MM.1S (cell line): ENCODE measurements at regions not wholly inside any gene's neighbourhood (a gene's known extent, or its start where the extent isn't known, plus 50 kb on each side); places are given as distances from the start of the nearest gene placed in this dataset.

Experiments used
- DNase-seq: peaks from one replicate; pipeline ENCODE4 v3.0.0-alpha.2; 2015
- H2AFZ ChIP-seq: fragments of 300-600 bp; sonication (generic); 2 replicates; pipeline ENCODE4 v1.6.0; 2016; ENCODE audit warnings: antibody characterized with exemption, low read length
- H3F3A ChIP-seq: fragments of 300-600 bp; sonication (generic); 2 replicates; pipeline ENCODE4 v1.6.1; 2016; ENCODE audit warnings: mild to moderate bottlenecking, antibody characterized with exemption, low read length, moderate library complexity, mixed read lengths; ENCODE audit not compliant: insufficient read depth
- H3K27ac ChIP-seq: fragments of 300-600 bp; sonication (generic); 2 replicates; pipeline ENCODE4 v1.5.1; 2016; ENCODE audit warnings: mild to moderate bottlenecking, low read length
- H3K27me3 ChIP-seq: fragments of 300-600 bp; sonication (generic); replicated peaks from 2 replicates; pipeline ENCODE4 v1.6.0; 2016; ENCODE audit warnings: low read length; ENCODE audit not compliant: insufficient read depth
- H3K36me3 ChIP-seq: fragments of 300-600 bp; sonication (generic); replicated peaks from 2 replicates; pipeline ENCODE4 v1.6.1; 2016; ENCODE audit warnings: mild to moderate bottlenecking, low read length, mixed read lengths; ENCODE audit not compliant: insufficient read depth
- H3K4me1 ChIP-seq: fragments of 300-600 bp; sonication (generic); 2 replicates; pipeline ENCODE4 v1.6.1; 2016; ENCODE audit warnings: low read length, mixed read lengths
- H3K4me2 ChIP-seq: fragments of 300-600 bp; sonication (generic); 2 replicates; pipeline ENCODE4 v1.6.0; 2016; ENCODE audit warnings: low read depth, low read length
- H3K4me3 ChIP-seq: fragments of 300-600 bp; sonication (generic); 2 replicates; pipeline ENCODE4 v1.5.1; 2016; ENCODE audit warnings: low read length, mixed read lengths
- H3K79me2 ChIP-seq: fragments of 300-600 bp; sonication (generic); 2 replicates; pipeline ENCODE4 v1.6.1; 2016; ENCODE audit warnings: mixed run types, low read length, mixed read lengths
- H3K9ac ChIP-seq: fragments of 300-600 bp; sonication (generic); 2 replicates; pipeline ENCODE4 v1.6.1; 2016; ENCODE audit warnings: low read length, mixed read lengths
- H3K9me2 ChIP-seq: fragments of 300-600 bp; sonication (generic); replicated peaks from 2 replicates; pipeline ENCODE4 v1.6.1; 2016; ENCODE audit warnings: mild to moderate bottlenecking, low read length, mixed read lengths; ENCODE audit not compliant: insufficient read depth
- H3K9me3 ChIP-seq: fragments of 300-600 bp; sonication (generic); replicated peaks from 2 replicates; pipeline ENCODE4 v1.6.1; 2016; ENCODE audit warnings: mild to moderate bottlenecking, low read length, mixed read lengths; ENCODE audit not compliant: insufficient read depth
- H4K20me1 ChIP-seq: fragments of 300-600 bp; sonication (generic); 2 replicates; pipeline ENCODE4 v1.6.1; 2016; ENCODE audit warnings: mild to moderate bottlenecking, low read length, moderate library complexity, mixed read lengths; ENCODE audit not compliant: insufficient read depth
- EZH2 ChIP-seq: fragments of 300-600 bp; sonication (generic); optimal IDR thresholded peaks from 2 replicates; pipeline ENCODE3; 2017; ENCODE audit warnings: low read depth, mild to moderate bottlenecking, antibody characterized with exemption, low read length, mixed read lengths
- EZH2phosphoT487 ChIP-seq: fragments of 300-600 bp; sonication (generic); IDR thresholded peaks from 2 replicates; pipeline ENCODE4 v1.6.1; 2018; ENCODE audit warnings: antibody characterized with exemption, low read length
- TF ChIP-seq, protein P1 (sequence below): fragments of 300-600 bp; sonication (generic); IDR thresholded peaks from 2 replicates; pipeline ENCODE4 v1.5.1; 2016; ENCODE audit warnings: antibody characterized with exemption, low read length, mixed read lengths

DNA sequence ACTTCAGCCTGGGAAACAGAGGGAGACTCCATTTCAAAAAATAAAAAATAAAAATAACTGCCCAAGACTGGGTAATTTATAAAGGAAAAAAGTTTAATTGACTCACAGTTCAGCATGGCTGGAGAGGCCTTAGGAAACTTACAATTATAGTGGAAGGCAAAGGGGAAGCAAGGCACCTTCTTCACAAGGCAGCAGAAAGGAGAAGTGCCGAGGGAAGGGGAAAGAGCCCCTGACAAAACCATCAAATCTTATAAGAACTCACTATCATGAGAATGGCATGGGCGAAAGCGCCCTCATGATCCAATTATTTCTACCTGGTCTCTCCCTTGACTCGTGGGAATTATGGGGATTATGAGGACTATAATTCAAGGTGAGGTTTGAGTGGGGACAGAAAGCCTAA is 95.5 kb upstream of the LGSN start:
- no peak for DNase-seq
- H3K27me3 ChIP-seq: no peaks in the 10 kb centered on the region
- H3K9ac ChIP-seq: no peak overlapping the region
- H3K9me2 ChIP-seq: no peaks in the 10 kb centered on the region
- no peak overlapping the region for H3K4me2 ChIP-seq
- no peak overlapping the region for H2AFZ ChIP-seq
- H3K27ac ChIP-seq: no peak overlapping the region
- H3K4me3 ChIP-seq: no peak overlapping the region
- H3K4me1 ChIP-seq: no peaks in the 10 kb centered on the region
- no peaks in the 10 kb centered on the region for H3K79me2 ChIP-seq
- TF ChIP-seq EZH2phosphoT487: no peak
- TF ChIP-seq EZH2: no peak
- TF ChIP-seq, protein P1, sequence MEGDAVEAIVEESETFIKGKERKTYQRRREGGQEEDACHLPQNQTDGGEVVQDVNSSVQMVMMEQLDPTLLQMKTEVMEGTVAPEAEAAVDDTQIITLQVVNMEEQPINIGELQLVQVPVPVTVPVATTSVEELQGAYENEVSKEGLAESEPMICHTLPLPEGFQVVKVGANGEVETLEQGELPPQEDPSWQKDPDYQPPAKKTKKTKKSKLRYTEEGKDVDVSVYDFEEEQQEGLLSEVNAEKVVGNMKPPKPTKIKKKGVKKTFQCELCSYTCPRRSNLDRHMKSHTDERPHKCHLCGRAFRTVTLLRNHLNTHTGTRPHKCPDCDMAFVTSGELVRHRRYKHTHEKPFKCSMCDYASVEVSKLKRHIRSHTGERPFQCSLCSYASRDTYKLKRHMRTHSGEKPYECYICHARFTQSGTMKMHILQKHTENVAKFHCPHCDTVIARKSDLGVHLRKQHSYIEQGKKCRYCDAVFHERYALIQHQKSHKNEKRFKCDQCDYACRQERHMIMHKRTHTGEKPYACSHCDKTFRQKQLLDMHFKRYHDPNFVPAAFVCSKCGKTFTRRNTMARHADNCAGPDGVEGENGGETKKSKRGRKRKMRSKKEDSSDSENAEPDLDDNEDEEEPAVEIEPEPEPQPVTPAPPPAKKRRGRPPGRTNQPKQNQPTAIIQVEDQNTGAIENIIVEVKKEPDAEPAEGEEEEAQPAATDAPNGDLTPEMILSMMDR: no peak
- H3K9me3 ChIP-seq: no peaks in the 10 kb centered on the region
- no peaks in the 10 kb centered on the region for H3K36me3 ChIP-seq
- H4K20me1 ChIP-seq: no peaks in the 10 kb centered on the region
- H3F3A ChIP-seq: no peaks in the 10 kb centered on the region

DNA sequence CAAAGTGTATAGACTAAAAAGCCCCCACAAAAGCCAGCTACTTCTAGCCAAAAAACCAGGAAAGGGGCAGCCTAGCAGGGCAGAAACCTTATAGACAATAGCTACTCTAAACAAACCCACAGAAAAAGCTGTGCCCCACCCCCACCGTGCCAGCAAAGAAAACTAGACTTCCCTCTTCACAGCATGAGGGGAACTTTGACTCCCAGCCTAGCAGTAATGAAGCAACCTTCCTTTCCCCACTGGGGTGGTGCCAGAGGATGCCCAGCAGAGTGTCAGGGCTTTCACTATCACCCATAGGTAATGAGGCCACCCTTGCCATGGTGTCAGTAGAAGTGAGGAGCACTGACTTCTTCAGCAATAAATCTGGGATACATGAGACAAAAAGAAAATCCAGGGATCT is 99.0 kb upstream of the LGSN start:
- H3K4me1 ChIP-seq: no peaks in the 10 kb centered on the region
- H3K9me3 ChIP-seq: no peaks in the 10 kb centered on the region
- no peak overlapping the region for H3K4me3 ChIP-seq
- no peaks in the 10 kb centered on the region for H3K9me2 ChIP-seq
- no peaks in the 10 kb centered on the region for H3K36me3 ChIP-seq
- H3K9ac ChIP-seq: no peak overlapping the region
- TF ChIP-seq EZH2phosphoT487 (no peak), EZH2 (no peak)
- TF ChIP-seq, protein P1: no peak
- no peaks in the 10 kb centered on the region for H3K79me2 ChIP-seq
- no peak overlapping the region for H3K4me2 ChIP-seq
- no peak overlapping the region for H3K27ac ChIP-seq
- no peak for DNase-seq
- no peaks in the 10 kb centered on the region for H4K20me1 ChIP-seq
- no peak overlapping the region for H2AFZ ChIP-seq
- no peaks in the 10 kb centered on the region for H3F3A ChIP-seq
- H3K27me3 ChIP-seq: no peaks in the 10 kb centered on the region

DNA sequence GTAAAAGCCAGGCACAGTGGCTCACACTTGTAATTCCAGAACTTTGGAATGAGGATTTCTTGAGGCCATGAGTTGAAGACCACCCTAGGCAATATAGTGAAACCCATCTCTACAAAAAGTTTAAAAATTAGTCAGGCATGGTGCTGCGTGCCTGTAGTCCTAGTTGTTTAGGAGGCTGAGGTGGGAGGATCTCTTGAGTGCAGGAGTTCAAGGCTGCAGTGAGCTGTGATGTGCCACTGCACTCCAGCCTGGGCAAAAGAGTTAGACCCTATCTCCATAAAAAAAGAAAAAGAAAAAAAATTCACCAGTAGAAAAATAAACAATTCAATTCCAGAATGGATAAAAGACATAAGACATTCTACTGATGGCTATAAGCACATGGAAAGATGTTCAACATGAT is 104.9 kb upstream of the LGSN start:
- H3K9me2 ChIP-seq: no peaks in the 10 kb centered on the region
- no peaks in the 10 kb centered on the region for H3K27me3 ChIP-seq
- no peaks in the 10 kb centered on the region for H3K36me3 ChIP-seq

More for the DNA sequence above, 104.9 kb upstream of the LGSN start:
- Histone ChIP-seq H3K27ac (no peak overlapping the region), H2AFZ (no peak overlapping the region), H3K79me2 (no peaks in the 10 kb centered on the region), H3K9me3 (no peaks in the 10 kb centered on the region), H3K4me1 (no peaks in the 10 kb centered on the region), H4K20me1 (no peaks in the 10 kb centered on the region), H3K4me2 (no peak overlapping the region), H3F3A (no peaks in the 10 kb centered on the region), H3K4me3 (no peak overlapping the region), H3K9ac (no peak overlapping the region)
- no peak for DNase-seq
- TF ChIP-seq EZH2phosphoT487 (no peak), EZH2 (no peak)
- TF ChIP-seq, protein P1: no peak
